NCI-H2029 (cell line): ENCODE measurements at regions not wholly inside any gene's neighbourhood (a gene's known extent, or its start where the extent isn't known, plus 50 kb on each side); places are given as distances from the start of the nearest gene placed in this dataset.
"Not testable (repeated sequence)": the region's sequence is repeated elsewhere in the genome, so short reads cannot be mapped to it uniquely, and the experiment has no call there.

Experiments
- DNase-seq: peaks from one replicate; lab custom pipeline; 2025; lab: John Stamatoyannopoulos, UW

GRCh38 chr7:28329661-28330363 is 82.5 kb upstream of the CREB5 start:
- DNase-seq: no peak

- DNase-seq: no peak
These were observed 81.8 kb upstream of the CREB5 start for GRCh38 chr7:28330384-28331070.

GRCh38 chr7:28332046-28332445 is 80.3 kb upstream of the CREB5 start:
- DNase-seq: no peak

- DNase-seq: not testable (repeated sequence)
These were observed 78.8 kb upstream of the CREB5 start for GRCh38 chr7:28333548-28333947.

- DNase-seq: no peak
These were observed 75.5 kb upstream of the CREB5 start for GRCh38 chr7:28336806-28337205.

GRCh38 chr7:28338041-28338440 is 74.3 kb upstream of the CREB5 start:
- DNase-seq: no peak

GRCh38 chr7:28343462-28343861 is 68.9 kb upstream of the CREB5 start:
- DNase-seq: no peak

- DNase-seq: no peak
These were observed 66.1 kb upstream of the CREB5 start for GRCh38 chr7:28346256-28346655.

GRCh38 chr7:28346676-28347363 is 65.5 kb upstream of the CREB5 start:
- DNase-seq: no peak

- no peak for DNase-seq
These were observed 64.6 kb upstream of the CREB5 start for GRCh38 chr7:28347475-28348318.

GRCh38 chr7:28348636-28349035 is 63.7 kb upstream of the CREB5 start:
- peak; percentile 28 for DNase-seq

GRCh38 chr7:28349637-28350036 is 62.7 kb upstream of the CREB5 start:
- DNase-seq: peak; percentile 20

- no peak for DNase-seq
These were observed 61.7 kb upstream of the CREB5 start for GRCh38 chr7:28350662-28351061.

- DNase-seq: no peak
These were observed 60.9 kb upstream of the CREB5 start for GRCh38 chr7:28351450-28351849.

GRCh38 chr7:28354601-28355402 is 57.5 kb upstream of the CREB5 start:
- no peak for DNase-seq

GRCh38 chr7:28355635-28356319 is 56.5 kb upstream of the CREB5 start:
- peak; percentile 93 for DNase-seq

GRCh38 chr7:28356619-28357018 is 55.7 kb upstream of the CREB5 start:
- no peak for DNase-seq

- no peak for DNase-seq
These were observed 53.9 kb upstream of the CREB5 start for GRCh38 chr7:28358423-28358868.

GRCh38 chr7:28360739-28361138 is 51.6 kb upstream of the CREB5 start:
- DNase-seq: no peak

- no peak for DNase-seq
These were observed 50.8 kb upstream of the CREB5 start for GRCh38 chr7:28361551-28361950.

GRCh38 chr7:28362182-28362581 is 50.1 kb upstream of the CREB5 start:
- DNase-seq: no peak
